ENCODE measurements at regions not wholly inside any gene's neighbourhood (a gene's known extent, or its start where the extent isn't known, plus 50 kb on each side); places are given as distances from the start of the nearest gene placed in this dataset.

GRCh38 chr12:131489718-131490117, 221.2 kb upstream of the SFSWAP start:
- no peaks in the 10 kb centered on the region for H3K36me3 ChIP-seq (ENCODE audit: insufficient read depth, low read length)
- H3K9me2 ChIP-seq (ENCODE audit: insufficient read depth, low read length): no peaks in the 10 kb centered on the region
- no peak overlapping the region for H2AFZ ChIP-seq (ENCODE audit: low read depth, low read length)
- H3K9ac ChIP-seq (ENCODE audit: low read length): no peak overlapping the region
- H3K4me2 ChIP-seq (ENCODE audit: low read length): no peak overlapping the region
- no peaks in the 10 kb centered on the region for H3K27me3 ChIP-seq (ENCODE audit: insufficient read depth, low read depth, low read length)
- no peaks in the 10 kb centered on the region for H3K79me2 ChIP-seq (replicated peaks; ENCODE audit: insufficient read depth, low read length)
- no peaks in the 10 kb centered on the region for H3F3A ChIP-seq (ENCODE audit: insufficient read depth, low read length, poor library complexity, severe bottlenecking)
- no peak overlapping the region for H3K4me3 ChIP-seq (ENCODE audit: low read length)
- H3K9me3 ChIP-seq (ENCODE audit: low read length): no peaks in the 10 kb centered on the region
- no peaks in the 10 kb centered on the region for H4K20me1 ChIP-seq (ENCODE audit: insufficient read depth)
- no peak overlapping the region for H3K27ac ChIP-seq (ENCODE audit: low read length)
- no peak for TF ChIP-seq TAF1 (IDR thresholded peaks at IDR 0.05; ENCODE audit: low read depth)
- no peak for TF ChIP-seq MXI1 (conservative IDR thresholded peaks at IDR 0.05; ENCODE audit: poor library complexity, severe bottlenecking)
- no peak for TF ChIP-seq EP300 (conservative IDR thresholded peaks at IDR 0.05; ENCODE audit: poor library complexity, severe bottlenecking)
- no peak for TF ChIP-seq REST (IDR thresholded peaks at IDR 0.05; ENCODE audit: borderline replicate concordance)

- Histone ChIP-seq H3K79me2 (replicated peaks; ENCODE audit: insufficient read depth, low read length) (no peaks in the 10 kb centered on the region), H2AFZ (ENCODE audit: low read depth, low read length) (no peak overlapping the region), H3K27ac (ENCODE audit: low read length) (no peak overlapping the region), H3K27me3 (ENCODE audit: insufficient read depth, low read depth, low read length) (no peaks in the 10 kb centered on the region), H3K9ac (ENCODE audit: low read length) (no peak overlapping the region), H3K36me3 (ENCODE audit: insufficient read depth, low read length) (no peaks in the 10 kb centered on the region), H3F3A (ENCODE audit: insufficient read depth, low read length, poor library complexity, severe bottlenecking) (no peaks in the 10 kb centered on the region), H3K9me3 (ENCODE audit: low read length) (no peaks in the 10 kb centered on the region), H3K9me2 (ENCODE audit: insufficient read depth, low read length) (no peaks in the 10 kb centered on the region), H4K20me1 (ENCODE audit: insufficient read depth) (no peaks in the 10 kb centered on the region), H3K4me3 (ENCODE audit: low read length) (no peak overlapping the region), H3K4me2 (ENCODE audit: low read length) (no peak overlapping the region)
- no peak for TF ChIP-seq MXI1 (conservative IDR thresholded peaks at IDR 0.05; ENCODE audit: poor library complexity, severe bottlenecking)
- no peak for TF ChIP-seq SMC3 (conservative IDR thresholded peaks at IDR 0.05; ENCODE audit: poor library complexity)
- TF ChIP-seq POLR2AphosphoS5 (IDR thresholded peaks at IDR 0.05): no peak
- TF ChIP-seq EZH2 (IDR thresholded peaks at IDR 0.05; ENCODE audit: borderline replicate concordance, insufficient read depth, low read length, poor library complexity, severe bottlenecking): no peak
- no peak for TF ChIP-seq REST (IDR thresholded peaks at IDR 0.05; ENCODE audit: borderline replicate concordance)
- TF ChIP-seq CTCF (IDR thresholded peaks at IDR 0.05; ENCODE audit: poor library complexity, severe bottlenecking): no peak
- no peak for TF ChIP-seq EP300 (conservative IDR thresholded peaks at IDR 0.05; ENCODE audit: poor library complexity, severe bottlenecking)
- no peak for TF ChIP-seq RAD21 (conservative IDR thresholded peaks at IDR 0.05)
- TF ChIP-seq TAF1 (IDR thresholded peaks at IDR 0.05; ENCODE audit: low read depth): no peak
Observed at GRCh38 chr12:131491155-131491554, 219.7 kb upstream of the SFSWAP start.

Measured in neural cell (in vitro differentiated cells).